H1 (cell line): ENCODE measurements at regions not wholly inside any gene's neighbourhood (a gene's known extent, or its start where the extent isn't known, plus 50 kb on each side); places are given as distances from the start of the nearest gene placed in this dataset.

Source experiments
- EZH2 ChIP-seq: fragments of 200-600 bp; sonication (generic); IDR thresholded peaks from 2 replicates; pipeline ENCODE4 v1.7.1; 2012; ENCODE audit warnings: low read depth, mild to moderate bottlenecking, moderate library complexity, low read length, inconsistent platforms; ENCODE audit not compliant: severe bottlenecking
- PHF8 ChIP-seq: fragments of 200-600 bp; sonication (generic); conservative IDR thresholded peaks from 2 replicates; pipeline ENCODE4 v1.7.1; 2012; ENCODE audit warnings: low read depth, mild to moderate bottlenecking, inconsistent platforms, low read length, moderate library complexity
- RFX5 ChIP-seq: IDR thresholded peaks from 2 replicates; pipeline ENCODE4 v1.6.1; 2011; ENCODE audit warnings: low read depth, low read length, improper control_type of control experiment, borderline replicate concordance
- SAP30 ChIP-seq: fragments of 300-600 bp; sonication (generic); IDR thresholded peaks from 2 replicates; pipeline ENCODE4 v1.7.1; 2012; ENCODE audit warnings: low read length, moderate library complexity, mild to moderate bottlenecking, inconsistent platforms; ENCODE audit not compliant: insufficient read depth, insufficient replicate concordance
- TCF12 ChIP-seq: IDR thresholded peaks from 2 replicates; pipeline ENCODE4 v1.6.1; 2011; ENCODE audit warnings: low read depth, mild to moderate bottlenecking, low read length

DNA sequence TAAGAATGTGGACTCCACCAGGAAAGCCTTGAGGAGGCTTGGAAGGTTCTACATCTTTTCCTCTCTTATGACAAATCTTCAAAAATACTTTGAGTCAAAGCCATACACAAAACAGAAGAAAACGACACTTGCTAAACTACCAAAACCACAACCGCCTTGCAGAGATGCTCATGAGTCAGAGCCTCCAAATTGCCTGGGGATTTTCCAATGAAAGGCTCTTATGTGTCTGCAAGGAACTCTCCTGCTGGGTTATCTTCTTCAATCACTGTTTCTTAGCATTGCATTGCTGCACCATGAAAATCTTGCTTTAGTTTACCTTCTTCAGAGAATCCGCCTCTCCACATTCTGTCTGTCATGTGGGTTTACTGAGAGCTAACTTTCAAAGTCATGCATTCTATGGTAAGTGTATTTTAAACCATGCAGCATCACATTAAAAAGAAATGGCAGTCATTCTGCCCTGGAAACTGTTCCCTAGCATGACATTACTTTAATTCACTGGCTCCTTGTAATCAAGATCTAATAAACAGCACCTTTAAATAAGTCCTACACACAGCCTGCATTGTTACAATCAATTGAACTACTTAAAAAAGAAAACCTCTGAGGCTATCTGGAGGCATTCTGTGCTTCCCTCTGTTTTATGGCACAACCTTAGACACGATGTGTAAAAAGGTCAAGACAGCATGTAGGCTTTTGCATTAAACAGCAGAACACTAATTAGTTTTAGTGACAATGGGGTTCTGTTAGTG lies 210.0 kb upstream of the FOXD3 start (continued):
- TF ChIP-seq PHF8 (no peak), TCF12 (no peak), EZH2 (no peak), RFX5 (no peak), SAP30 (no peak)
- TF ChIP-seq, all 59 proteins: peak for 0
